Muscle of leg (tissue), 3 donors: ENCODE measurements at regions not wholly inside any gene's neighbourhood (a gene's known extent, or its start where the extent isn't known, plus 50 kb on each side); places are given as distances from the start of the nearest gene placed in this dataset.

Experiments used
- DNase-seq: peaks from one replicate; pipeline ENCODE4 v3.0.0; 2013
- H3K27ac ChIP-seq: one replicate; pipeline ENCODE4 v1.5.1; 2013; ENCODE audit warnings: mild to moderate bottlenecking, low read length, control low read depth
- H3K27me3 ChIP-seq: one replicate; pipeline ENCODE4 v1.6.1; 2013; ENCODE audit warnings: low read length; ENCODE audit not compliant: control insufficient read depth, insufficient read depth
- H3K36me3 ChIP-seq: one replicate; pipeline ENCODE4 v1.6.1; 2013; ENCODE audit warnings: low read length; ENCODE audit not compliant: control insufficient read depth, insufficient read depth
- H3K4me1 ChIP-seq: one replicate; pipeline ENCODE4 v1.6.1; 2013; ENCODE audit warnings: low read length; ENCODE audit not compliant: control insufficient read depth, insufficient read depth
- H3K4me3 ChIP-seq: one replicate; pipeline ENCODE4 v1.5.1; 2013; ENCODE audit warnings: low read length, control low read depth
- H3K9me3 ChIP-seq: replicated peaks from 2 replicates; pipeline ENCODE4 v1.6.1; 2013; ENCODE audit warnings: low read depth, low read length; ENCODE audit not compliant: control insufficient read depth
- WGBS: methylation state at CpG from one replicate; pipeline ENCODE4 v1.1.5; 2013; ENCODE audit warnings: missing lambda C conversion rate; ENCODE audit not compliant: insufficient coverage; 5-methylcytosine and 5-hydroxymethylcytosine counted together

- WGBS, result no CpG with 5 or more reads among the region's 2 CpGs
- no peaks in the 10 kb centered on the region for H3K9me3 ChIP-seq
- DNase-seq, result no peak
- H3K27ac ChIP-seq, result no peak overlapping the region
- H3K36me3 ChIP-seq, result no peaks in the 10 kb centered on the region
- H3K4me1 ChIP-seq, result no peaks in the 10 kb centered on the region
- no peak overlapping the region for H3K4me3 ChIP-seq
- no peaks in the 10 kb centered on the region for H3K27me3 ChIP-seq
Observed at GRCh38 chr2:228648541-228648940, 467.1 kb upstream of the SPHKAP start.

- no CpG with 5 or more reads among the region's 1 CpG for WGBS
- Histone ChIP-seq H3K27me3 (no peaks in the 10 kb centered on the region), H3K9me3 (no peaks in the 10 kb centered on the region), H3K4me1 (no peaks in the 10 kb centered on the region), H3K36me3 (no peaks in the 10 kb centered on the region), H3K27ac (no peak overlapping the region), H3K4me3 (no peak overlapping the region)
- DNase-seq, result no peak
Observed at GRCh38 chr2:228646061-228646460, 464.6 kb upstream of the SPHKAP start.

- WGBS, result no CpG with 5 or more reads among the region's 2 CpGs
- Histone ChIP-seq H3K27ac (no peak overlapping the region), H3K4me3 (no peak overlapping the region), H3K4me1 (no peaks in the 10 kb centered on the region), H3K27me3 (no peaks in the 10 kb centered on the region), H3K9me3 (no peaks in the 10 kb centered on the region), H3K36me3 (no peaks in the 10 kb centered on the region)
- no peak for DNase-seq
Observed at GRCh38 chr2:228644199-228644598, 462.7 kb upstream of the SPHKAP start.

GRCh38 chr2:228642861-228643260 lies 461.4 kb upstream of the SPHKAP start:
- DNase-seq, result no peak
- Histone ChIP-seq H3K9me3 (no peaks in the 10 kb centered on the region), H3K4me1 (no peaks in the 10 kb centered on the region), H3K27me3 (no peaks in the 10 kb centered on the region), H3K27ac (no peak overlapping the region), H3K36me3 (no peaks in the 10 kb centered on the region), H3K4me3 (no peak overlapping the region)
- no CpG with 5 or more reads among the region's 2 CpGs for WGBS

GRCh38 chr2:228630786-228631185 lies 449.3 kb upstream of the SPHKAP start:
- no peaks in the 10 kb centered on the region for H3K4me1 ChIP-seq
- DNase-seq, result peak; percentile 5
- no peak overlapping the region for H3K4me3 ChIP-seq
- no peaks in the 10 kb centered on the region for H3K9me3 ChIP-seq
- no peaks in the 10 kb centered on the region for H3K27me3 ChIP-seq
- WGBS, result 70% methylated on average over 2 of the region's 2 CpGs
- no peaks in the 10 kb centered on the region for H3K36me3 ChIP-seq
- H3K27ac ChIP-seq, result no peak overlapping the region

- DNase-seq, result no peak
- H3K4me3 ChIP-seq, result no peak overlapping the region
- no peaks in the 10 kb centered on the region for H3K27me3 ChIP-seq
- no peaks in the 10 kb centered on the region for H3K36me3 ChIP-seq
- no peak overlapping the region for H3K27ac ChIP-seq
- 82% methylated on average over 1 of the region's 1 CpG for WGBS
- no peaks in the 10 kb centered on the region for H3K4me1 ChIP-seq
- no peaks in the 10 kb centered on the region for H3K9me3 ChIP-seq
Observed at GRCh38 chr2:228629251-228629650, 447.8 kb upstream of the SPHKAP start.

GRCh38 chr2:228628682-228629081 lies 447.2 kb upstream of the SPHKAP start:
- Histone ChIP-seq H3K9me3 (no peaks in the 10 kb centered on the region), H3K27me3 (no peaks in the 10 kb centered on the region), H3K27ac (no peak overlapping the region), H3K4me1 (no peaks in the 10 kb centered on the region), H3K36me3 (no peaks in the 10 kb centered on the region), H3K4me3 (no peak overlapping the region)
- DNase-seq, result no peak
- 71% methylated on average over 3 of the region's 4 CpGs for WGBS

- Histone ChIP-seq H3K36me3 (no peaks in the 10 kb centered on the region), H3K27ac (no peak overlapping the region), H3K27me3 (no peaks in the 10 kb centered on the region), H3K4me3 (no peak overlapping the region), H3K4me1 (no peaks in the 10 kb centered on the region), H3K9me3 (no peaks in the 10 kb centered on the region)
- WGBS, result 100% methylated on average over 1 of the region's 4 CpGs
- DNase-seq, result no peak
Observed at GRCh38 chr2:228627510-228627909, 446.0 kb upstream of the SPHKAP start.

GRCh38 chr2:228625481-228625880 lies 444.0 kb upstream of the SPHKAP start:
- H3K9me3 ChIP-seq, result no peaks in the 10 kb centered on the region
- H3K4me1 ChIP-seq, result no peaks in the 10 kb centered on the region
- no peak for DNase-seq
- WGBS, result no CpG with 5 or more reads among the region's 3 CpGs
- no peak overlapping the region for H3K4me3 ChIP-seq
- no peak overlapping the region for H3K27ac ChIP-seq
- H3K36me3 ChIP-seq, result no peaks in the 10 kb centered on the region
- H3K27me3 ChIP-seq, result no peaks in the 10 kb centered on the region

GRCh38 chr2:228624733-228625132 lies 443.2 kb upstream of the SPHKAP start:
- no peaks in the 10 kb centered on the region for H3K36me3 ChIP-seq
- H3K4me1 ChIP-seq, result no peaks in the 10 kb centered on the region
- no peak overlapping the region for H3K4me3 ChIP-seq
- no CpG with 5 or more reads among the region's 1 CpG for WGBS
- H3K27ac ChIP-seq, result no peak overlapping the region
- no peaks in the 10 kb centered on the region for H3K27me3 ChIP-seq
- H3K9me3 ChIP-seq, result no peaks in the 10 kb centered on the region
- peak; percentile 86 for DNase-seq

GRCh38 chr2:228615496-228615895 lies 434.0 kb upstream of the SPHKAP start:
- 89% methylated on average over 1 of the region's 3 CpGs for WGBS
- Histone ChIP-seq H3K4me3 (no peak overlapping the region), H3K9me3 (no peaks in the 10 kb centered on the region), H3K27me3 (no peaks in the 10 kb centered on the region), H3K27ac (no peak overlapping the region), H3K4me1 (no peaks in the 10 kb centered on the region), H3K36me3 (no peaks in the 10 kb centered on the region)
- DNase-seq, result no peak
